Mesodermal cell (in vitro differentiated cells): ENCODE measurements at regions not wholly inside any gene's neighbourhood (a gene's known extent, or its start where the extent isn't known, plus 50 kb on each side); places are given as distances from the start of the nearest gene placed in this dataset.
A peak's percentile ranks its signal among the peaks of the same experiment; 100 is the strongest.

ENCODE experiments used
- H3K27ac ChIP-seq: 2 replicates; pipeline ENCODE4 v1.7.0; 2013; ENCODE audit warnings: mild to moderate bottlenecking, low read depth, low read length, moderate library complexity; ENCODE audit not compliant: severe bottlenecking
- H3K36me3 ChIP-seq: 2 replicates; pipeline ENCODE4 v1.7.1; 2013; ENCODE audit warnings: mild to moderate bottlenecking, low read length, moderate library complexity; ENCODE audit not compliant: control insufficient read depth, insufficient read depth
- H3K4me1 ChIP-seq: one replicate; pipeline ENCODE4 v1.7.1; 2013; ENCODE audit warnings: mild to moderate bottlenecking, low read length; ENCODE audit not compliant: insufficient read depth, control insufficient read depth, poor library complexity, severe bottlenecking
- H3K4me3 ChIP-seq: 2 replicates; pipeline ENCODE4 v1.7.0; 2013; ENCODE audit warnings: low read length, control low read depth, mild to moderate bottlenecking; ENCODE audit not compliant: insufficient read depth, poor library complexity, severe bottlenecking; ENCODE audit errors: extremely low read depth
- H3K9me3 ChIP-seq: 2 replicates; pipeline ENCODE4 v1.7.1; 2013; ENCODE audit warnings: mild to moderate bottlenecking, low read length, moderate library complexity; ENCODE audit not compliant: control insufficient read depth
- WGBS, 2 experiments: methylation state at CpG; one replicate each; pipeline ENCODE4 v1.1.5; 2013; ENCODE audit warnings: missing lambda C conversion rate in 2 of 2; ENCODE audit not compliant: insufficient coverage in 2 of 2; 5-methylcytosine and 5-hydroxymethylcytosine counted together

- no peaks in the 10 kb centered on the region for H3K9me3 ChIP-seq
- no peak overlapping the region for H3K4me3 ChIP-seq
- no peak overlapping the region for H3K27ac ChIP-seq
- 93 to 100% methylated on average over 3 to 4 of the region's 5 CpGs for WGBS, 2 experiments
- H3K4me1 ChIP-seq, result peaks cover under 1% of the 10 kb centered on the region
- H3K36me3 ChIP-seq, result no peaks in the 10 kb centered on the region
Observed at GRCh38 chr6:140779991-140780596, 1352.6 kb upstream of the GJE1 start.

- no peaks in the 10 kb centered on the region for H3K9me3 ChIP-seq
- H3K36me3 ChIP-seq, result no peaks in the 10 kb centered on the region
- no peak overlapping the region for H3K4me3 ChIP-seq
- WGBS, 2 experiments, result no CpG with 5 or more reads among the region's 2 CpGs
- no peak overlapping the region for H3K27ac ChIP-seq
- H3K4me1 ChIP-seq, result peaks cover 8% of the 10 kb centered on the region
Observed at GRCh38 chr6:140779341-140779740, 1353.4 kb upstream of the GJE1 start.

GRCh38 chr6:140777780-140778179 lies 1354.9 kb upstream of the GJE1 start:
- H3K36me3 ChIP-seq, result no peaks in the 10 kb centered on the region
- peaks cover 19% of the 10 kb centered on the region for H3K4me1 ChIP-seq
- H3K27ac ChIP-seq, result no peak overlapping the region
- no peaks in the 10 kb centered on the region for H3K9me3 ChIP-seq
- no peak overlapping the region for H3K4me3 ChIP-seq
- WGBS, 2 experiments, result no CpG with 5 or more reads among the region's 4 CpGs

GRCh38 chr6:140775061-140775460 lies 1357.7 kb upstream of the GJE1 start:
- Histone ChIP-seq H3K4me3 (no peak overlapping the region), H3K36me3 (no peaks in the 10 kb centered on the region), H3K4me1 (peaks cover 19% of the 10 kb centered on the region), H3K9me3 (peaks cover 9% of the 10 kb centered on the region), H3K27ac (no peak overlapping the region)
- 89 to 100% methylated on average over 1 of the region's 3 CpGs for WGBS, 2 experiments

- Histone ChIP-seq H3K27ac (peak overlapping the region; percentile 54), H3K4me1 (peaks cover 19% of the 10 kb centered on the region), H3K36me3 (no peaks in the 10 kb centered on the region), H3K4me3 (no peak overlapping the region), H3K9me3 (peaks cover 9% of the 10 kb centered on the region)
- 83 to 90% methylated on average over 1 to 3 of the region's 3 CpGs for WGBS, 2 experiments
Observed at GRCh38 chr6:140774080-140774505, 1358.6 kb upstream of the GJE1 start.

- Histone ChIP-seq H3K4me1 (peaks cover 19% of the 10 kb centered on the region), H3K4me3 (no peak overlapping the region), H3K36me3 (no peaks in the 10 kb centered on the region), H3K27ac (no peak overlapping the region), H3K9me3 (peaks cover 10% of the 10 kb centered on the region)
Observed at GRCh38 chr6:140773276-140773675, 1359.4 kb upstream of the GJE1 start.

- 100% methylated on average over 1 of the region's 3 CpGs; no CpG with 5 or more reads in 1 of the 2 experiments for WGBS, 2 experiments
Observed at GRCh38 chr6:140772576-140772975, 1360.1 kb upstream of the GJE1 start.

GRCh38 chr6:140768133-140768532 lies 1364.6 kb upstream of the GJE1 start:
- H3K4me1 ChIP-seq, result no peaks in the 10 kb centered on the region
- H3K27ac ChIP-seq, result no peak overlapping the region
- H3K4me3 ChIP-seq, result no peak overlapping the region
- H3K36me3 ChIP-seq, result no peaks in the 10 kb centered on the region
- H3K9me3 ChIP-seq, result peaks cover 18% of the 10 kb centered on the region
- WGBS, 2 experiments, result 93 to 100% methylated on average over 1 to 3 of the region's 3 CpGs

More at GRCh38 chr6:140772576-140772975, 1360.1 kb upstream of the GJE1 start:
- no peak overlapping the region for H3K27ac ChIP-seq
- peaks cover 19% of the 10 kb centered on the region for H3K4me1 ChIP-seq
- H3K4me3 ChIP-seq, result no peak overlapping the region
- H3K9me3 ChIP-seq, result peaks cover 17% of the 10 kb centered on the region
- no peaks in the 10 kb centered on the region for H3K36me3 ChIP-seq

- H3K4me3 ChIP-seq, result no peak overlapping the region
- H3K9me3 ChIP-seq, result peaks cover 18% of the 10 kb centered on the region
- no peaks in the 10 kb centered on the region for H3K4me1 ChIP-seq
- 63 to 100% methylated on average over 1 of the region's 2 CpGs for WGBS, 2 experiments
- H3K36me3 ChIP-seq, result no peaks in the 10 kb centered on the region
- no peak overlapping the region for H3K27ac ChIP-seq
Observed at GRCh38 chr6:140766999-140767398, 1365.7 kb upstream of the GJE1 start.

- Histone ChIP-seq H3K36me3 (no peaks in the 10 kb centered on the region), H3K4me1 (no peaks in the 10 kb centered on the region), H3K27ac (no peak overlapping the region), H3K4me3 (no peak overlapping the region), H3K9me3 (no peaks in the 10 kb centered on the region)
- 100% methylated on average over 1 of the region's 3 CpGs; no CpG with 5 or more reads in 1 of the 2 experiments for WGBS, 2 experiments
Observed at GRCh38 chr6:140758169-140758877, 1374.4 kb upstream of the GJE1 start.

GRCh38 chr6:140752234-140752633 lies 1377.8 kb upstream of the CITED2 start:
- Histone ChIP-seq H3K9me3 (peaks cover 16% of the 10 kb centered on the region), H3K27ac (no peak overlapping the region), H3K36me3 (no peaks in the 10 kb centered on the region), H3K4me1 (no peaks in the 10 kb centered on the region), H3K4me3 (no peak overlapping the region)
- no CpG with 5 or more reads among the region's 1 CpG for WGBS, 2 experiments
